KMS-11 (cell line): ENCODE measurements at regions not wholly inside any gene's neighbourhood (a gene's known extent, or its start where the extent isn't known, plus 50 kb on each side); places are given as distances from the start of the nearest gene placed in this dataset.

Experiments
- H2AFZ ChIP-seq: fragments of 200-600 bp; sonication (generic); 2 replicates; pipeline ENCODE4 v1.6.1; 2016; ENCODE audit warnings: antibody characterized with exemption, mixed run types, low read depth
- H3K27ac ChIP-seq: fragments of 200-600 bp; sonication (generic); 2 replicates; pipeline ENCODE4 v1.6.1; 2016; ENCODE audit warnings: mild to moderate bottlenecking, mixed run types
- H3K27me3 ChIP-seq: fragments of 200-600 bp; sonication (generic); 2 replicates; pipeline ENCODE4 v1.6.1; 2017; ENCODE audit warnings: mild to moderate bottlenecking, low read depth, mixed run types, moderate library complexity; ENCODE audit not compliant: insufficient read depth
- H3K36me3 ChIP-seq: fragments of 200-600 bp; sonication (generic); 2 replicates; pipeline ENCODE4 v1.6.1; 2017; ENCODE audit warnings: mild to moderate bottlenecking, mixed run types; ENCODE audit not compliant: insufficient read depth
- H3K4me1 ChIP-seq: fragments of 200-600 bp; sonication (generic); 2 replicates; pipeline ENCODE4 v1.6.1; 2016; ENCODE audit warnings: mild to moderate bottlenecking, low read depth, mixed run types; ENCODE audit not compliant: poor library complexity, severe bottlenecking
- H3K4me2 ChIP-seq: fragments of 200-600 bp; sonication (generic); 2 replicates; pipeline ENCODE4 v1.7.0; 2016; ENCODE audit warnings: mild to moderate bottlenecking, mixed run types
- H3K4me3 ChIP-seq: fragments of 200-600 bp; sonication (generic); IDR thresholded peaks from 2 replicates; pipeline ENCODE4 v1.6.1; 2017; ENCODE audit warnings: low read depth, low read length, mixed read lengths; ENCODE audit not compliant: insufficient read depth
- H3K79me2 ChIP-seq: fragments of 200-600 bp; sonication (generic); 2 replicates; pipeline ENCODE4 v1.6.1; 2016; ENCODE audit warnings: low read depth, mixed run types; ENCODE audit not compliant: insufficient read depth
- H3K9ac ChIP-seq: fragments of 200-600 bp; sonication (generic); 2 replicates; pipeline ENCODE4 v1.6.1; 2016; ENCODE audit warnings: mild to moderate bottlenecking, mixed run types
- H4K20me1 ChIP-seq: fragments of 200-600 bp; sonication (generic); 2 replicates; pipeline ENCODE4 v1.6.1; 2016; ENCODE audit warnings: mild to moderate bottlenecking, mixed run types; ENCODE audit not compliant: insufficient read depth
- TF ChIP-seq, protein P1 (sequence below): fragments of 200-600 bp; sonication (generic); conservative IDR thresholded peaks from 2 replicates; pipeline ENCODE4 v1.6.1; 2017; ENCODE audit warnings: low read depth, mild to moderate bottlenecking, antibody characterized with exemption, low read length, moderate library complexity, mixed read lengths

DNA sequence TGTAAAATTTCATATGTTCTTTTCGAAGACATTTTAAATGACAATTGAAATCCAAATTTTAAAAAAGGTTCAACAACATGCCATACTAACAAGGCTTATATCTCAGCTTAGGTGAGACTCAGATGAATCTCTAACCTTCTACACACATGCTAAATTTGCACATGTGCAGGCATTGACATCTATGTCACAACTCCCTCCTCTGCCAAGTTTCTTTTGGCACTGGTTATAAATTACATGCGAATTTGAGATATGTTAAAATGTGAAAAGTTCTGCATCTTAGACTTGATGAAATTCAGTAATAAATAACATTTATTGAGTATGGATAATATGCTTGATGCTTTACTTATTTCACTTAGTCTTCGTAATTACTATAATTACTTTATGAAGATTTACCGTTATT is 234.3 kb downstream of the TLE4 start:
- Histone ChIP-seq H2AFZ (no peak overlapping the region), H3K4me1 (peaks cover 10% of the 10 kb centered on the region), H3K4me2 (no peak overlapping the region)

DNA sequence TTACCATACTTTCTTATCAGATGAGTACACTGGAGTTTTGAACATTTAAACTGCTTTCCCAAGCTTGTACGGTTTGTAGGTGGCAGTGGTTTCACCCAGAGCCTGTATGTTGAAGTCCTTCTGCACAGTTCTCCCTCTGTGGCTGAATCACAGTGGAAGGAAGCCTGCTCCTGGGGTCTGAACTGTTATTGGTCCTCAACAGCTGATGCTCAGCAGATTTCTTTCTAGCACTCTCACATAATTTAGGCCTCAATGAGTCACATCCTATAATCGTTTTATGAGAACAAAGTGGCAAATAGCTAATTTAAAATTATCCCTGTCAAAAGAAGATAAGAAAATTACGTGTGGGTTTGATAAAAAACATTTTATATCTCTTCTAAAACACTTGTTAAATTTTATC is 229.7 kb downstream of the TLE4 start:
- H3K4me3 ChIP-seq: no peak overlapping the region
- no peaks in the 10 kb centered on the region for H3K36me3 ChIP-seq
- H3K9ac ChIP-seq: no peak overlapping the region
- H3K27ac ChIP-seq: no peak overlapping the region
- no peaks in the 10 kb centered on the region for H3K27me3 ChIP-seq
- H4K20me1 ChIP-seq: no peaks in the 10 kb centered on the region
- no peaks in the 10 kb centered on the region for H3K79me2 ChIP-seq
- H3K4me1 ChIP-seq: no peaks in the 10 kb centered on the region
- no peak overlapping the region for H2AFZ ChIP-seq
- TF ChIP-seq, protein P1, sequence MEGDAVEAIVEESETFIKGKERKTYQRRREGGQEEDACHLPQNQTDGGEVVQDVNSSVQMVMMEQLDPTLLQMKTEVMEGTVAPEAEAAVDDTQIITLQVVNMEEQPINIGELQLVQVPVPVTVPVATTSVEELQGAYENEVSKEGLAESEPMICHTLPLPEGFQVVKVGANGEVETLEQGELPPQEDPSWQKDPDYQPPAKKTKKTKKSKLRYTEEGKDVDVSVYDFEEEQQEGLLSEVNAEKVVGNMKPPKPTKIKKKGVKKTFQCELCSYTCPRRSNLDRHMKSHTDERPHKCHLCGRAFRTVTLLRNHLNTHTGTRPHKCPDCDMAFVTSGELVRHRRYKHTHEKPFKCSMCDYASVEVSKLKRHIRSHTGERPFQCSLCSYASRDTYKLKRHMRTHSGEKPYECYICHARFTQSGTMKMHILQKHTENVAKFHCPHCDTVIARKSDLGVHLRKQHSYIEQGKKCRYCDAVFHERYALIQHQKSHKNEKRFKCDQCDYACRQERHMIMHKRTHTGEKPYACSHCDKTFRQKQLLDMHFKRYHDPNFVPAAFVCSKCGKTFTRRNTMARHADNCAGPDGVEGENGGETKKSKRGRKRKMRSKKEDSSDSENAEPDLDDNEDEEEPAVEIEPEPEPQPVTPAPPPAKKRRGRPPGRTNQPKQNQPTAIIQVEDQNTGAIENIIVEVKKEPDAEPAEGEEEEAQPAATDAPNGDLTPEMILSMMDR: no peak
- H3K4me2 ChIP-seq: no peak overlapping the region

More for the DNA sequence above, 234.3 kb downstream of the TLE4 start:
- H3K27ac ChIP-seq: no peak overlapping the region
- no peak overlapping the region for H3K4me3 ChIP-seq
- no peaks in the 10 kb centered on the region for H3K36me3 ChIP-seq
- TF ChIP-seq, protein P1: no peak
- H3K27me3 ChIP-seq: no peaks in the 10 kb centered on the region
- no peak overlapping the region for H3K9ac ChIP-seq
- no peaks in the 10 kb centered on the region for H3K79me2 ChIP-seq
- H4K20me1 ChIP-seq: no peaks in the 10 kb centered on the region

DNA sequence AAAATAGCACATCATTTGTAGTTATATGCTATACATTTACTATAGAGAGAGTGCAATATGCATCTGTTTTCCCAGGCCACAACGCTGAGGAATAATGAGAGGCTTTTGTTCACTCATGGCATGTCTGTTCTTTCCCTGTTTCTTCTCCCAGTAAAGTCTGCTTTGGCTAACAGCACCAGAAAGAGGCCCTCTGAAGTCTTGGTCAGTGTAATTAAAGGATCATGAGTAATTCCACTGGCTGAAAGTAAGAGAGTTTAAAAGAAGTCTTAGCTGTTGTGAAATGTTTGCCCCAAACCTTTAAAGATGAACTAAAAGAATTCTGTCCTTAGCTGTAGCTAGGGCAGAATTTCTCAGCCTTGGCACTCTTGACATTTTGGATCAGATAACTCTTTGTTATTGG is 228.8 kb downstream of the TLE4 start:
- no peak overlapping the region for H3K4me2 ChIP-seq
- H4K20me1 ChIP-seq: no peaks in the 10 kb centered on the region
- H3K4me3 ChIP-seq: no peak overlapping the region
- H3K27me3 ChIP-seq: no peaks in the 10 kb centered on the region
- no peaks in the 10 kb centered on the region for H3K79me2 ChIP-seq
- TF ChIP-seq, protein P1: no peak
- no peaks in the 10 kb centered on the region for H3K36me3 ChIP-seq
- no peak overlapping the region for H3K9ac ChIP-seq
- H3K27ac ChIP-seq: no peak overlapping the region
- H2AFZ ChIP-seq: no peak overlapping the region
- H3K4me1 ChIP-seq: no peaks in the 10 kb centered on the region

DNA sequence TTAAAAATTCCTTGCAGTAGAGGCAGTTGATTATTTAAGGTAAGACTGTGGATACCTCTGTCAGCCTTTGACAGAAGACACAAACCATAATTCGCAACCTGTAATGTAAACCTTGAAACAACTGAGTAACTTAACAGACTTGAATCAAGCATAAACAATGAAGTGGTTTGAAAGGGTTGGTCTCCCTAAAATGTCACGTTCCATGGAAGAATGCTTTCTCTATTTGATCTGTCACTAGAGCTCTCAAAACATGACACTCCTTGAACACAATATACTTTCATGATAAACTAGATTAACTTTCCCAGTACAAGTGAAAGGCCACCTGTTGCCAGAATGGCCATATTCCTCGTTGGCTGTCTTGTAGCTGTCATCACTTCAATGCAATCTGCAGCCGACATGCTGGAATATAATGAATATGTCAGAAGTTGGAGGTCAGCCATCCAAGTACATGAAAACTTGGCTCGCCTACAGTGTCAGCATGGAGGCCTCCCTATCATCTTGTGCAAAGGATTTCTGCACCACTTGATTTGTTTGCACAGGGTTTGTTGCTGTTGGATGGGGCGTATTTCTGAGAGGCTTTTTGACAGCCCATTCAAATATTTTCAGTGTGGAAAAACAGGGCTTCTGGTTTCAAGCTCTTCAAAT is 228.0 kb downstream of the TLE4 start:
- Histone ChIP-seq H3K4me2 (no peak overlapping the region), H3K9ac (no peak overlapping the region), H4K20me1 (no peaks in the 10 kb centered on the region), H3K27me3 (no peaks in the 10 kb centered on the region), H3K79me2 (no peaks in the 10 kb centered on the region), H3K4me1 (no peaks in the 10 kb centered on the region), H3K36me3 (no peaks in the 10 kb centered on the region), H3K27ac (no peak overlapping the region), H2AFZ (no peak overlapping the region), H3K4me3 (no peak overlapping the region)
- TF ChIP-seq, protein P1: no peak
